SK-N-SH treated with all-trans-retinoic acid at 6 μM for 48 hours (cell line): ENCODE measurements at regions not wholly inside any gene's neighbourhood (a gene's known extent, or its start where the extent isn't known, plus 50 kb on each side); places are given as distances from the start of the nearest gene placed in this dataset.

Source experiments
- RARB ChIP-seq: fragments of 250-450 bp; sonication (Bioruptor Pico); IDR thresholded peaks from 2 replicates; pipeline ENCODE4 v1.8.0; 2021; ENCODE audit warnings: mild to moderate bottlenecking, moderate library complexity
- TOX ChIP-seq: fragments of 250-450 bp; sonication (Bioruptor Pico); IDR thresholded peaks from 2 replicates; pipeline ENCODE4 v1.8.0; 2021; ENCODE audit warnings: mild to moderate bottlenecking, moderate library complexity, borderline replicate concordance
- ZC3H10 ChIP-seq: fragments of 250-450 bp; sonication (Bioruptor Pico); IDR thresholded peaks from 2 replicates; pipeline ENCODE4 v1.5.1; 2021; ENCODE audit warnings: mild to moderate bottlenecking, moderate library complexity
- ZNF70 ChIP-seq: fragments of 450-650 bp; formaldehyde crosslinking; IDR thresholded peaks from 2 replicates; pipeline ENCODE4 v1.5.0; 2020; ENCODE audit warnings: mild to moderate bottlenecking, moderate library complexity
- TF ChIP-seq, protein P1 (sequence below): fragments of 250-450 bp; sonication (Bioruptor Pico); IDR thresholded peaks from 2 replicates; pipeline ENCODE4 v1.5.1; 2020; ENCODE audit warnings: low read depth, mild to moderate bottlenecking, moderate library complexity

DNA sequence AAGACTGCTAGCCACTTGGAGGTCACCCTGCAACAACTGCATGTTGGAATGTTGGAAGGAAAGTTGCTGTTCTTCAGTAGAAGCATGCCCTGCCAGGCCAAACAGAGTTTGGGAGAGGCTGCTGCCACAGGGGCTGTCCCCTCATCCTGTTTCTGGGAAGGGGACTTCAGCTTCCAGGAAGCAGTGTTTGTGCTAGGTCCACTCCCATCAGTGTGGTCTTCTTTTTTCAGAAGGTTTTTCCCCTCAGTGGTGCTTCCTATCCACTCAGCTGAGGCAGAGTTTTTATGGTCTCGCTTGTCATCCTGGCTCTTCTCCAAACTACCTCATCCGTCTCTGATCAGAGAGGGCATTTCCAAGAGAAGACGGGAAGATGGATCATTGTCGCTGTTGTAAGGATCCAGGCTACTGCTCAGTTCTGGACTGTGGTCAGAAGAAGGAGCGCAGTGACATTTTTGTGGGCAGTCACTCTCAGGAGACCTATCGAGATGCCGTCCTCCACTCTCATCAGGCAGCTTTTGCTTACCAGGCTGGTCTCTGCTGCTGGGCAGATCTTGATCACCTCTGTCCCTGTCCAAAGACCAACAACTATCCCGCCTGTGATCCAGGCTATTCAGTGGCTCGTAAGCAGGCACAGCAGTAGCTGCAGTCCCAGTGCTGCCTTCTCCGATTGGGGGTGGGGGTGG is 97.8 kb upstream of the C5orf63 start:
- TF ChIP-seq TOX (CRISPR knock-in tag) (no peak), RARB (no peak), ZNF70 (CRISPR knock-in tag) (no peak), ZC3H10 (CRISPR knock-in tag) (no peak)
- TF ChIP-seq, protein P1, sequence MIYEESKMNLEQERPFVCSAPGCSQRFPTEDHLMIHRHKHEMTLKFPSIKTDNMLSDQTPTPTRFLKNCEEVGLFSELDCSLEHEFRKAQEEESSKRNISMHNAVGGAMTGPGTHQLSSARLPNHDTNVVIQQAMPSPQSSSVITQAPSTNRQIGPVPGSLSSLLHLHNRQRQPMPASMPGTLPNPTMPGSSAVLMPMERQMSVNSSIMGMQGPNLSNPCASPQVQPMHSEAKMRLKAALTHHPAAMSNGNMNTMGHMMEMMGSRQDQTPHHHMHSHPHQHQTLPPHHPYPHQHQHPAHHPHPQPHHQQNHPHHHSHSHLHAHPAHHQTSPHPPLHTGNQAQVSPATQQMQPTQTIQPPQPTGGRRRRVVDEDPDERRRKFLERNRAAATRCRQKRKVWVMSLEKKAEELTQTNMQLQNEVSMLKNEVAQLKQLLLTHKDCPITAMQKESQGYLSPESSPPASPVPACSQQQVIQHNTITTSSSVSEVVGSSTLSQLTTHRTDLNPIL (CRISPR knock-in tag) = no peak
